NCI-H1105 treated with DMSO at 0.1 percent for 48 hours (cell line): ENCODE measurements at regions not wholly inside any gene's neighbourhood (a gene's known extent, or its start where the extent isn't known, plus 50 kb on each side); places are given as distances from the start of the nearest gene placed in this dataset.
"Not testable (repeated sequence)": the region's sequence is repeated elsewhere in the genome, so short reads cannot be mapped to it uniquely, and the experiment has no call there.

Source experiments
- DNase-seq: peaks from one replicate; lab custom pipeline; 2025; lab: John Stamatoyannopoulos, UW

DNA sequence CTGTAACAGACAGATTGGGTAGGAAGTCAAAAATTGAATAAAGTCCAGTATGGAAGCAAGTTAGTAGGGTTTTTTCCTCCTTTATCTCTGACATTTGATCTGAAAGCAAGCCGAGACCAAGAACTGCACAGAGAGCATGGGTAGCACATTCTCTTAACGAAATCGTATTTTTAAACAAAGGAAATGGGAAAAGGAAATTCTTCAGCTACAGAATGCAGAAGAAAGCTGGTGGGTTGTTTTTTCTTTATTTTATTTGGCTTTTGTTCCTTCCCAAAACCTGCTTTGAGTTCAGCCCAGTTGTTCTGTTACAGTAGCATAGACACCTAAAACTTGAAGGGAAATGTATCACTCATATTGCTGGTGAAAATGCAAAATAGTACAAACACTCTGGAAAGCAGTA, 397.0 kb downstream of the GBE1 start:
- no peak for DNase-seq

DNA sequence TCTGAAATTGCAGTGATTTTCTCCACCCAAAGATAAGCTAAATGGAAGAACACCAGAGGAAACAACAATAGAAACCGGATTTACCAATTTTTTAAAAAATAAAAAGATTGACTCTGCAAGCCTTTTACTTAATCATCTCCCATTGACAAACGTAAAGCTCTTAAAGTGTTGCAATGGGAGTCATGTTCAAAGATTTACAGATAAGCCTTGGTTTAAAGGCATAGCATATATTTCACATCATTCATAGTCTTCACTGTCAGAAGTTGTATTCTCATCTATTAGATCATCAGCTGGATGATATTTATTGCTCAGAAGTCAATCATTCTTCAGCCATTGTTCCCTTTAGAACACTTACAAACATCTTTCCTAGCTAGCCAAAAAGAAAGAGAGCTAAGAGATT, 397.6 kb downstream of the GBE1 start:
- DNase-seq = no peak

DNA sequence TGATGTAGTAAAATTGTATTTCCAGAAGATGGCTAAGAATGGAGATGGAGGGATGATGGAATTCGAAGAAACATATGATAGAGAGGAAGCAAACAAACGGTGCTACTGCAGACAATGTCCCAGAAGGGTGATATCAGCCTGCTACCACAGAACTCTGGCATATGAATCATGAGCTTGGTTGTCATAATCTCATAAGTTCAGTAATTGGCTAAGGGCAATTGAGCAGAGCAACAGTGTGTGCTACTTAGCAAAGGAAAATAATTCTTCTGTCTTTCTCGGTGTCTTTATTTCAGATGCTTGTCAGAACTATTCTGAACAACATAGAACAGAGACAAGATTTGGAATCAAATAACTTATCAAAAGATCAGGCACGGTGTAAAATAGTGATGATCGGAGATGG, 407.3 kb downstream of the GBE1 start:
- DNase-seq = no peak

DNA sequence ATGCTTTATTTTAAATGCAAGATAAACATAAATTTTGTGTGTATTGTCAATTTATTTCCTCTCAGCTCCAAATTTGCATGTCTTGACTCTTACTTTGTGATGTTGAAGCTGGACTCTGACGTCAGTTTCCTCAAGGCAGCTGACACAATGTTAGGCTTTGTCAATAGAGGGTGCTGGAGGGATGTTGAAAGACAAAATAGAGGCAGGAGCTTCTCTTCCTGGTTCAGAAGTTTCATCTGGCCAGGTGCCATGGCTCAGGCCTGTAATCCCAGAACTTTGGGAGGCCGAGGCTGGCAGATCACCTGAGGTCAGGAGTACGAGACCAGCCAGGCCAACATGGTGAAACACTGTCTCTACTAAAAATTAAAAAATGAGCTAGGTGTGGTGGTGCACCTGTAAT, 408.6 kb downstream of the GBE1 start:
- DNase-seq = peak; percentile 0

DNA sequence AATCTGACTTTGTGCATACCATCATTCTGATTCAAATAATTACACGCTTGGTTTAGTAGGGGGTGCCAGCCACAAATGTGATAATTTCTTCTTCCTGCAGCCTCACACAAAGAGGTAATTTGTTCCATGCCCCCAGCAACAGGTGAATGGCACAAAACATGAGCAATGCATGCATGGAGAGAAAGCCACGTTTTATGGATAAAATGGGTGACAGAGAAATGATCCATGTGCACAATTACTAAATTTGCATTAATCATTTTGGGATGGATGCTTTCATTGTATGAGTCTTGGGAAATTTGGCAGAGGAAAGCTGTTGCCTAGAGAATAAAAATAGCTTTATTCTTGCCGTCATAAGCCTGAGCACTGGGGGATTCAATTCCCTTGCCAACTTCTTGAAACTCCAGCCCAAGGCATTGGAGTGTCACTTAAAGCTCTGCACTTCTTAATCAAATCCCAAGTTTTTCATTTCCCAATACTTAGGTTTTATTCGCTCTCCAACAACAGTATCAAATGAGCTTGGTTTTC, 411.6 kb downstream of the GBE1 start:
- DNase-seq = no peak

DNA sequence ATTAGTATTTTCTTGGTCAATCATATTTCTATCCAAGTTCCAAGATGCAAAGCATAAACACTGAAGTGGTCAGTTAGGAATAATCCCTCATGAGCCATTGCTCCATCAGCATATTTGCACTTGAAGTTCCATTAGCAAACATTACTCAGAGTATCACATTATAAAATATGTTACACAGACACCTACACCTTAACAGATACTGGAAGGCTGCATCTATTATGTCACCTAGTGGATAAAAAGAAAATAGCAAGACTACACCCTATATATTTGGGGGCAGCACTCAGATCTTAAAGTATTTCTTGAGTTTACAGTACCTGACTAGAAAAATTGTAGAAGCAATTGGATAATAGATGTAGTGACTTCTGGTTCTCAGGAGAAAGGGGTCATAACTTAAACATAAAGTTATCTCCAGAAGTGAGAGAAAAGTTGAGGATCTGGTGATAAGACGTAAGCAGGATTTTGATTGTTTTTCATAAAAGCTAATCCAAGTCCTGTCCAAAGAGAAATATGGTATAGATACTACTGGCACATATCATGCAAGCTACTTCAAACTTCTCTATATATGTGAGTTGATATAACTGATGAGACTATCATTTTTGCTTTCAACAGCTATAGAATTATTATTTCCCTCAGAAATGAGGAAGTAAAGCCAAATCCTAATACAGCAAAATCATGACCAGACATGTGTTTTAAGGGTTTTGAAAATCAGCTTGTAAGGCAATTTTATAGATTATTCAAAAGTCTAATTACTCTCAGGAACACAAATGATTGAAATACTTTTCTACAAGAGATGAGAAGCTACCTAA, 422.2 kb downstream of the GBE1 start:
- DNase-seq = peak; percentile 36

DNA sequence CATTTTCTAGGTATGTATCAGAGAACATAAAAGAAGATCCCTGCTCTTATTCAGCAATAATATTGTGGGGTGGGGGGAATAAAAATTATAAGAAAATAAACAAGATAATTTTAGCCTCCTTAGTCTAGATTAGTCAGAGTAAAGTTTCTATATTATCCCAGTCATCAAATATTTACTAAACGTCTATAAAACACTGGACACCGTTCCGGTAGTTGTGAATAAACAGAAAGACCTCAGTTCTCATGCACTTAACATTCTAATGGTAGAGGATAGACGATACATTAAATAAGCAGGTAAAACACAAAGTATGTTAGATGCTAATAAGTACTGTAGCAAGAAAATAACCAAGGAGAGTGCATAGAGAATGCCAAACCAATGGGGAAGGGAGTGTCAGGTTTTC, 425.0 kb downstream of the GBE1 start:
- DNase-seq = no peak

DNA sequence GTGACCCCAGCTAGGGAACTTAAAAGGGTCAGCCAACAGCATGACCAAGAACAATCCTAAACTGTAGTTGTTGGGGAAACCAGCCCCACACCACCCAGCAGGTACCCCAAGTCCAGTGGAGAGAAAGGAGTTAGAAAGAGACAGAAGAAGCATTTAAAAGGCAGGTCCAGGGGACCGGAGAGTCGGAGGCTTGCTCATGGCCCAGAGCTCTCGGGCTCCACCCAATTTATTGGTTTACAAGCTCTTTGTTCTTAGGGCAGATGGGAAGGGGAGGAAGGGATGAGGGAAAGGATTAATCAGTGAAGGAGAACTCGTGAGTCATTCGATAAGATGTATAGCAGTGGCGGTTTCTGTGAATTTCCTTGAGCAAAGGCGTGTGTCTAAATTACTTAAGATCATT, 431.6 kb downstream of the GBE1 start:
- not testable (repeated sequence) for DNase-seq

DNA sequence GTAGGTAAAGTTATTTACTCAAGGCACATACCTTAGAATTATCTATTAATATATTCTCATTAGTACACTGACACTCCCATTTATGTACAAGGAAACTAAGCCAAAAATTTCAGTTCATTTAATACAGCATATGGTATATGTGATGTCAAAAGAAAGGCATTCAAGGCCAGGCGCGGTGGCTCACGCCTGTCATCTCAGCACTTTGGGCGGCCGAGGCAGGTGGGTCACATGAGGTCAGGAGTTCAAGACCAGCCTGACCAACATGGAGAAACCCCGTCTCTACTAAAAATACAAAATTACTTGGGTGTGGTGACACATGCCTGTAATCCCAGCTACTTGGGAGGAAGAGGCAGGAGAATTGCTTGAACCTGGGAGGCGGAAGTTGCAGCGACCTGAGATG, 435.2 kb downstream of the GBE1 start:
- DNase-seq = no peak

DNA sequence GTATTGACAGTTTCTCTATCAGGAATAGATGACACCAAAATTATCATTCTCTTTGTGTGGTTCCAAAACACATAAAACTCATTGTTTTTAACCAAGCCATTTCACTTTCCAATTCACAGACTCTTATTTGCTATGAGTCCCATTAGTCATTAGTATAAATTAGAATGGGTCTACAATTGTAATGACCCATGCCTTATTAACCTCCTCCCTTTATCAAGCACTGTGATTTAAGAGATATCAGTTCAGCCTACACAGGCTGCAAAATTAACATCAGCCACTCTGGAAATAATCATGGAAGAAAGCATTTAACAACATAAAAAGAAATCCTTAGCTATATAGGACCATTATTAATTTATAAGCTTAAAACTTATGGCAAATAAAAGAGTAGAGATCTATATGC, 440.6 kb downstream of the GBE1 start:
- no peak for DNase-seq

DNA sequence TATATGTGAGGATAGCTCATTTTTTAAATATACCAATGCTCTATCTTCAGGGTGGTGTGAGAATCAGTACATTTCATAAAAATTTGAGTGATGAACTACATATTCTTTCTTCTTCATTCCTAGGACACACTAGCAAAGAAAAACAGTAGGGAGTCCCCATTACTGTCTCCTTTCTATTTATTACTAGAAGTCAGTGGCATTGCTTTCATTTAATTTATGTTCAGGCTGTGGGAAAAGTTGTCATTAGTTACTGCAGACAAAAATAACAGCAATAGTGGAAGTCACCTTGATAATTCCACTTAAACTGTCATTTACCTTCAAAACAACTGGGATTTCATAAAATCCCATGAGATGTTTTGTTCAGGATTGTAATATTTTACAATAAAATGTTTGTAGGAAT, 446.4 kb downstream of the GBE1 start:
- DNase-seq = no peak

DNA sequence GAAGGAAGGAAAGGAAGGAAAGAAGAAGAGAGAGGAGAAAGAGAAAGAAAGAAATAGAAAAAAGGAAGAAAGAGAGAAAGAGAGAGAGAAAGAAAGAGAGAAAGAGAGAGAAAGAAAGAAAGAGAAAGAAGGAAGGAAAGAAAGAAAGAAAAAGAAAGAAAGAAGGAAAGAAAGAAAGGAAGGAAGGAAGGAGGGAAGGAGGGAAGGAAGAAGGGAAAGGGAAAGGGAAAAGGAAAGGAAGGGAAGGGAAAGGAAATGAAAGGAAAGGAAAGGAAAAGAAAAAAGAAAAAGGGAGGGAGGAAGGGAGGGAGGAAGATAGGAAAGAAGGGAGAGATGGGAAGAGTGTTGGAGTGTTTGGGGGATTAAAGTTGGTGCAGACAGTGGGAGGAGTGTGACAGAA, 450.1 kb downstream of the GBE1 start:
- DNase-seq = no peak

DNA sequence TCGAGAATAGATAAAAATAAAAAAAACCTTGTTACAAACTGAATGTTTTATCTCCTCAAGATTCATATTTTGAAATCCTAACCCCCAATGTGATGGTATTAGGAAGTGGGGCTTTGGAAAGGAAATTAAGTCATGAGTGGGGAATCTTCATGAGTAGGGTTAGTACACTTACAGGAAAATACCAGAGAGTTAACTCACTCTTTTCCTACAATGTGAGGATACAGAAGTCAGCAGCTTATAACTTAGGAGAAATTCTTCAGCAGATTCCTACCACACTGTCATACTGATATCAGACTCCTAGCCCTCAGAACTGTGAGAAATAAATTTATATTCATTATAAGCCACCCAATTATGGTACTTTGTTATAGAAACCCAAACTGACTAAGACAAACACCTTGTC, 453.1 kb downstream of the GBE1 start:
- DNase-seq = no peak

DNA sequence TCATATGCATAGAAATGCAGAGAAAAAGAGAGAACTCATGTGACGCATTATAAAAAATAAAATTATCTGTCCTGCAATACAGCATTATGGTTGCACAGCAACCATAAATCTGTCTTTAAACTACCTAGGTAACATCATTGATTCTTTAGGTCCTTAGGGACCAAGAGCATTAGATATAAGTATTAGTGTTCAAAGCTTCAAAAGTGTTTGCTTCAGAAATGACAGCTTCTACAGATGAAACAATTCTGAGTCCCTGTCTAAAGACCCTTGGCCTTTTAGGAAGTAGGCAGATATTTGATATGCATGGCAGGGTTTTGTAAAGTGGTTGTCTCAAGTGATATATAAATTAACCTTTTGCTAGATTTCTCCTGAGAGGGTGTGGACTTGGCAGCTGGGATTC, 454.2 kb downstream of the GBE1 start:
- DNase-seq = no peak

DNA sequence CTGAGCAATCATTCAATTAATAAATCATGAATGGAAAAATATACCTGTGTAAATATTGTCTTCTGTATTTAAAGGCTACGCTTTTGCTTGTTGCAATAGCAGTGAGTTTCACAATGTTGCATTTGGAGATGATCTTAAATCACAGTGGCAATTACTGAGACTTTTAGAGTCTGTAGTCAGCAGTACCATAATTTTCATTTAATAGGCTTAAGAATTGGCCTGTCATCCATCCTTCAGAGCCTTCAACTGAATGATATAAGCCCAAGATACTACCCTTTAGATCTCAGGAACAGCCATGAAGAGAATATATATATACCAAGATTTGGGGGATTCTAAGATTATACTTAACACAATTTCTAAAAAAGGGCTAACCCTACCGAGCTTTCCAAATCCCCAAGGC, 458.1 kb downstream of the GBE1 start:
- no peak for DNase-seq

DNA sequence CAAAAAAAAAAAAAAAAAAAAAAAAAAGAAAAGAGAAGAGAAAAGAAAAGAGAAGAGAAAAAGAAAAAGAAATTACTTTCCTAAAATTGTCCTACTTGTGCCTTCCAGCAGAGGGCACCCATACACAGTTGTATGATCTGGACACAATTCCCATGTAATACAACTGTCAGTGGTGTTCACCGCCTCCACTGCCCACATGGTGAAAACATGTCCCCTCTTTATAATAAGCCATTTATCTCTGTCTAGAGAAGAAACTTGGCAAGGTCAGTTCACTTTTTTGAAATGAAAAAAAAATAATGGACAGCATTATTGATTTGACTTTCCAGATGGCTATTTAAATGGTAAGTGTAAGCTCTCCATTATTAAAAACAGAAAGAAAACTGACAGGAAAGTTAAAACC, 459.4 kb downstream of the GBE1 start:
- peak; percentile 40 for DNase-seq

DNA sequence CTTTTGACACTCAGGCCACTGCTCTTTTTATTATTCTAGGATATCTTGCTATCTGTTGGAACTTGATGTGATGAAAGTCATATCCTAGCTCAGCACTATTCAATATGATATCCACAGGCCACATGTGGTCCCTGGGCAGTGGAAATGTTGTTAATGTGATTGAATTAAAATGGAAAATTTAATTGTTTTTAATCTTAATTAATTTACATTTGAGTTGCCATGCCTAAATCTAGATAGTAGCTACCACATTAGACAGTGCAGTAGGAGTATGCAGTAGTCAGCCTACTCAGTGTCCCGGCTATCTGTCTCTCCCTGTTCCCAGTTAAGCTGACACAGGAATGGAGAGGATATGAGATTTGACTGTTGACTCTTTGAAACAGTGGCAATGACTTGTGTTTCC, 460.2 kb downstream of the GBE1 start:
- DNase-seq = no peak

DNA sequence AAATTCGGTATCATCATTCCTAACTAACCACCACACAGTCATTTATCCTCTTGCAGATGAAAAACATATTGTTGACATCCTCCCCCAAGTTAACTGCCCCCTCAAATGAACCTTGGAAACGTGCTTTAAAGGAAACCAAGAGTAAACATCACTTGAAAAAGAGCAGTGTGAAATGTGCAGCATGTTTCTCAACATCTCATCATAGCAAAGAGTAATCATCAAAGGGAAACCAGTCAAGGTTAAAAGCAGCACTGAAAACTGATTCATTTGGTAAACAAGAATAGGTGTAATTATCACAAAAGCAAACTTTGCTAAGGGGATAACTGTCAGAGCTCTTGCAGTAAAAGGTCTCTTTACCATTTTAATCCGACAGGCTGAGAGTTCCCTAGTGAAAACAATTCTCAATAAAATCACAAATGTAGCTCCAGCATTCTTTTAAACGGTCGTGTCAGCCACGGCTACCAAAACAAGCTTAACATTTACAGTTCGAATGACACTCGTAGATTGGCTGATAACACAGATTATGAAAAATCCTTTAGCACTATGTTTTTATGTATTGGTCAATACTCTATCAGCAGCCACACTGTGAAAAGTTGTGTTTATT, 461.0 kb downstream of the GBE1 start:
- DNase-seq = peak; percentile 20

DNA sequence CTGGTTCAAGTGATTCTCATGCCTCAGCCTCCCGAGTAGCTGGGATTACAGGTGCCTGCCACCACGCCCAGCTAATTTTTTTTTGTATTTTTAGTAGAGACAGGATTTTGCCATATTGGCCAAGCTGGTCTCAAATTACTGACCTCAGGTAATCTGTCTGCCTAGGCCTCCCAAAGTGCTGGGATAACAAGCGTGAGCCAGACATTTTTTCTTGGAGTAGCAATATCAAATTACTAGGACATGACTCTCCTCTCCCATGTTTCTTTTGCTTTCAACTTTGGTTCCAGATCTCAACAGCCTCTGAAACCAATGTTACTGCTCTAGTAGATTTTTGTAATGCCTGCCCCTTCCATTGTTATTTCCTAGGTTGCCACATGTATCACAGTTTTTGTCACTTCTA, 462.0 kb downstream of the GBE1 start:
- no peak for DNase-seq

DNA sequence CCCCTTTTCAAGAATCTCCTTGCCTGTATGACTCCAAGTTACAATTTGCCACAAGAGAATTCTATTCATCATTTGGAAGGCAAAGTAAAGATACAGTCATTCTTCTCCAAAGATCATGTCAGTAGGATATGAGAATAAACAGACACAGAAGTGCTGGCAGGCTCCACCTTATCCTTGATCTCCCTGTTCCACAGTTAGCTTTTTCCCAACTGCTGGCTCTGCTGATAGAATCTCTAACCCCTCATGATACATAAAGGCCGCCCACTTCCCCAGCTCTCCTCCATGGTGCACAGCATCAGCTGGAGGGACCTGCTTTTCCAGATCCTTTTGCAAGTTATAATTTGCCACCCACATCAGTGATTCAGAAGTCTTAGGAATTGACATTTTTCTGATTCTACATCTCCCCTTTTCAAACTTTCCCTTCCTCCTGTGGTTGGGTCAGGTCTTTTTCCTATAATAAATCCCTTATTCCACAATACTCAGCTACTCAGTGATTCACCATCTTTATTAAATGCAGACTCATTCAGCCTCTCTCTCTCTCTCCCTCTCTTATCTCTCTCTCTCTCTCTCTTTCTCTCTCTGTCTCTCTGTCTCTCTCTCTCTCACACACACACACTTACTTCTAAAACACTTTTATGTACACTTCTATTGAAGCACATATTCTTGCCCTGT, 465.4 kb downstream of the GBE1 start:
- no peak for DNase-seq

DNA sequence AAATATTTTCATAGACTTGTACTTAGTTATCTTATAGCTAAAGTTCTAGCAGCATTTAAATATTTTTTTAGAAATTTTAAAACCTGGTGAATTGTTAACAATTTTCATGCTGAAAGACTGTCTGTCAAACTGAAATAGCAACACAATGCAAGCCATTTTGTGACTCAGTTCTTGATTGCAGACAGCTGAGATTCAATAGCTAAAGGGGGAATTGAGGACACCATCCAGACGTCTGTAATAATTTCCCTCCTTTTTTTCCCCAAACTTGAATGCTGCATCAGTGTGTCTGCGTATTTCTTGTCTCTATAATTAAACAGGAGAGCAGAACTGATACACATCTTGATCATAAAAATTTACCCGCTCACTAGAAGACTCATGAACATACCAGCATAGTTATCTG, 468.3 kb downstream of the GBE1 start:
- no peak for DNase-seq

DNA sequence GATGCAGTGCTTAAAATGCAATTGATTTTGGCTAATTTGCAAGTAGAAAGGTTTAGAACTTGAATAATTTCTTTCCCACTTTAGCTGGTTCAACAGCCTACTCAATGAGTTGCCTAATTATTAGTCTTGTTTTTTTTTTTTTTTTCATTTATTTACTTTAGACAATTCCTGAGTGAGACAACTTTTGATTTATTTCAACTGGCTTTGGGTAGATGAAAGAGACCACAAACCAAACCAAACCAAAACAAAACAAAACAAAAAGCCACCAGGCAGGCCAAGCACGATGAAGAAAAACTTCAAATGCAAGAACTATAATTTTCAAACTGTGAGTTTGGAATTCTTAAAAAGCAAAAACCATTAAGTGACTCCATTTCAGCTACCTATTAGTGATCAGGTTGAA, 469.9 kb downstream of the GBE1 start:
- DNase-seq = no peak

DNA sequence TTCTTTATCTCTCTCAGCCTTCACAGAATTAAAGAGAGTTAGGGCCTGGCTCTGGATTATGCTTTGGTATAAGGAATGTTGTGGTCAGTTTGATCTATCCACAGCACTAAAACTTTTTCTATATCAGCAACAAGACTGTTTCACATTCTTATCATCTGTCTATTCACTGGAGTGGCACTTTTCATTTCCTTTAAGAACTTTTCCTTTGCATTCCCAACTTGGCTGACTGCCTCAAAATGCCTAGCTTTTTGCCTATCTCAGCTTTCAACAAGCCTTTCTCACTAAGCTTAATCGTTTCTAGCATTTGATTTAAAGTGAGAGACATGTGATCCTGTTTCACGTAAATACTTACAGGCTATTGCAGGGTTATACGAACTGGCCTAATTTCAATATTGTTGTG, 471.8 kb downstream of the GBE1 start:
- no peak for DNase-seq
